H1 (cell line): ENCODE measurements at regions not wholly inside any gene's neighbourhood (a gene's known extent, or its start where the extent isn't known, plus 50 kb on each side); places are given as distances from the start of the nearest gene placed in this dataset.

Source experiments
- CHD1 ChIP-seq: IDR thresholded peaks from 2 replicates; pipeline ENCODE4 v1.6.1; 2012; ENCODE audit warnings: low read depth, low read length, improper control_type of control experiment
- CREB1 ChIP-seq: IDR thresholded peaks from 2 replicates; pipeline ENCODE4 v1.6.1; 2012; ENCODE audit warnings: inconsistent platforms
- GTF2F1 ChIP-seq: IDR thresholded peaks from 2 replicates; pipeline ENCODE4 v1.6.1; 2012; ENCODE audit warnings: low read depth, low read length, improper control_type of control experiment, borderline replicate concordance
- KDM1A ChIP-seq: fragments of 200-600, 300-600 bp; sonication (generic); IDR thresholded peaks from 2 replicates; pipeline ENCODE4 v1.7.1; 2016; ENCODE audit warnings: mild to moderate bottlenecking, low read length, borderline replicate concordance
- TF ChIP-seq, protein P1 (sequence below), 3 experiments: IDR thresholded peaks; 1 replicate in 2 of 3; 2 replicates in 1 of 3; pipeline versions ENCODE4 v1.5.1 to v1.6.1; 2011; ENCODE audit warnings: low read length in 3 of 3, mild to moderate bottlenecking in 3 of 3, inconsistent platforms in 2 of 3, low read depth in 1 of 3, moderate library complexity in 1 of 3; ENCODE audit not compliant: insufficient read depth in 1 of 3; ENCODE audit errors: control extremely low read depth in 1 of 3

DNA sequence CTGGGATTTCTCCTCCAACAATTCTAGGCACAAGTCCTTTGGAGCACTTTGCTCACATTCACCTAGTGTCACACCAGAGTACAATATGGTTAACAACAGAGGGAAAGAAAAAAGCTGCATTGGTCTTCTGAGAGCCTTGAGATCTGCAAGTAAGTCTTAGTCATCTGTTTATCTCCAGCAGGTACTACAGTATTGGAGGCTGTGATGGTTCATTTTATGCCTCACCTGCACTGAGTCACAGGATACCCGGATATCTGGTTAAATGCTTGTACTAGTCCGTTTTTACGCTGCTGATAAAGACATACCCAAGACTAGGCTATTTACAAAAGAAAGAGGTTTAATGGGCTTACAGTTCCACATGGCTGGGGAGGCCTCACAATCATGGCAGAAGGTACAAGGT is 525.0 kb downstream of the NR2F1-AS1 start (continued):
- TF ChIP-seq GTF2F1 (no peak), CREB1 (no peak), KDM1A (no peak), CHD1 (no peak)
- TF ChIP-seq, protein P1, sequence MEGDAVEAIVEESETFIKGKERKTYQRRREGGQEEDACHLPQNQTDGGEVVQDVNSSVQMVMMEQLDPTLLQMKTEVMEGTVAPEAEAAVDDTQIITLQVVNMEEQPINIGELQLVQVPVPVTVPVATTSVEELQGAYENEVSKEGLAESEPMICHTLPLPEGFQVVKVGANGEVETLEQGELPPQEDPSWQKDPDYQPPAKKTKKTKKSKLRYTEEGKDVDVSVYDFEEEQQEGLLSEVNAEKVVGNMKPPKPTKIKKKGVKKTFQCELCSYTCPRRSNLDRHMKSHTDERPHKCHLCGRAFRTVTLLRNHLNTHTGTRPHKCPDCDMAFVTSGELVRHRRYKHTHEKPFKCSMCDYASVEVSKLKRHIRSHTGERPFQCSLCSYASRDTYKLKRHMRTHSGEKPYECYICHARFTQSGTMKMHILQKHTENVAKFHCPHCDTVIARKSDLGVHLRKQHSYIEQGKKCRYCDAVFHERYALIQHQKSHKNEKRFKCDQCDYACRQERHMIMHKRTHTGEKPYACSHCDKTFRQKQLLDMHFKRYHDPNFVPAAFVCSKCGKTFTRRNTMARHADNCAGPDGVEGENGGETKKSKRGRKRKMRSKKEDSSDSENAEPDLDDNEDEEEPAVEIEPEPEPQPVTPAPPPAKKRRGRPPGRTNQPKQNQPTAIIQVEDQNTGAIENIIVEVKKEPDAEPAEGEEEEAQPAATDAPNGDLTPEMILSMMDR (IDR thresholded peaks at IDR 0.05; ENCODE audit: control extremely low read depth in 1 of 3, insufficient read depth in 1 of 3, low read depth in 1 of 3, low read length in 3 of 3): no peak
